GM23338 (cell line): ENCODE measurements at regions not wholly inside any gene's neighbourhood (a gene's known extent, or its start where the extent isn't known, plus 50 kb on each side); places are given as distances from the start of the nearest gene placed in this dataset.

Source experiments
- CREB1 ChIP-seq: fragments of 250-450 bp; sonication (Bioruptor Pico); IDR thresholded peaks from 2 replicates; pipeline ENCODE4 v1.5.0; 2020; ENCODE audit warnings: low read depth, mild to moderate bottlenecking, moderate library complexity
- CTCF ChIP-seq, 2 experiments: fragments of 200-600 bp in 1 of 2; sonication (generic) in 1 of 2; conservative IDR thresholded peaks; 2 replicates each; pipeline versions ENCODE4 v1.5.1 to v1.6.1; 2016 to 2017; ENCODE audit warnings: antibody characterized with exemption in 2 of 2, low read depth in 2 of 2, mild to moderate bottlenecking in 2 of 2, moderate library complexity in 1 of 2
- EZH2 ChIP-seq: fragments of 200-600 bp; sonication (generic); IDR thresholded peaks from one replicate; pipeline ENCODE4 v1.8.0; 2017; ENCODE audit warnings: antibody characterized with exemption, mild to moderate bottlenecking, low read depth; ENCODE audit not compliant: unreplicated experiment
- EZH2phosphoT487 ChIP-seq: fragments of 200-600 bp; sonication (generic); IDR thresholded peaks from one replicate; pipeline ENCODE4 v1.8.1; 2018; ENCODE audit warnings: antibody characterized with exemption; ENCODE audit not compliant: unreplicated experiment
- JUNB ChIP-seq: IDR thresholded peaks from one replicate; pipeline ENCODE4 v1.6.1; 2016; ENCODE audit warnings: antibody characterized with exemption; ENCODE audit not compliant: unreplicated experiment
- POLR2AphosphoS5 ChIP-seq: IDR thresholded peaks from 2 replicates; pipeline ENCODE4 v1.6.1; 2016; ENCODE audit warnings: antibody characterized with exemption, low read depth
- REST ChIP-seq: IDR thresholded peaks from one replicate; pipeline ENCODE4 v1.6.1; 2018; ENCODE audit warnings: antibody characterized with exemption; ENCODE audit not compliant: unreplicated experiment
- ZNF462 ChIP-seq: fragments of 250-450 bp; sonication (Bioruptor Pico); IDR thresholded peaks from 2 replicates; pipeline ENCODE4 v1.5.0; 2020; ENCODE audit warnings: mild to moderate bottlenecking, moderate library complexity

DNA sequence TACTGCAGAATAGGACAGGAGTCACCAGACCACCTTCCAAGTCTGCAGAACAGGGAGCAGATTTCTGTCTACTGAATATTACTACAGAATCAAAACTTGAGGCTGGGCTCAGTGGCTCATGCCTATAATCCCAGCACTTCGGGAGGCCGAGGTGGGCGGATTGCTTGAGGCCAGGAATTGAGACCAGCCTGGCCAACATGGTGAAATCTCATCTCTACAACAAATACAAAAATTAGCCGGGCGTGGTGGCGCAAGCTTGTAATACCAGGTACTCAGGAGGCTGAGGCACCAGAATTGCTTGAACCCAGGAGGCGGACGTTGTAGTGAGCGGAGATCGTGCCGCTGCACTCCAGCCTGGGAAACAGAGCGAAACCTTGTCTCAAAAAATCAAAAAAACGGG lies 710.8 kb upstream of the WWC1 start:
- no peak for TF ChIP-seq POLR2AphosphoS5
- TF ChIP-seq CTCF (conservative IDR thresholded peaks at IDR 0.05; ENCODE audit: low read depth in 2 of 2), result no peak
- no peak for TF ChIP-seq EZH2
- no peak for TF ChIP-seq EZH2phosphoT487
- no peak for TF ChIP-seq REST
- no peak for TF ChIP-seq ZNF462 (CRISPR knock-in tag)
- TF ChIP-seq CREB1 (CRISPR knock-in tag), result no peak
- no peak for TF ChIP-seq JUNB
